Smooth muscle cell (in vitro differentiated cells): ENCODE measurements at regions not wholly inside any gene's neighbourhood (a gene's known extent, or its start where the extent isn't known, plus 50 kb on each side); places are given as distances from the start of the nearest gene placed in this dataset.

Experiments
- DNase-seq: peaks from one replicate; lab custom pipeline; 2025; ENCODE audit not compliant: unreplicated experiment; lab: John Stamatoyannopoulos, UW
- H2AFZ ChIP-seq: fragments of 200-600 bp; sonication (generic); 2 replicates; pipeline ENCODE4 v1.6.0; 2016; ENCODE audit warnings: antibody characterized with exemption, low read depth, mild to moderate bottlenecking
- H3F3A ChIP-seq: fragments of 200-600 bp; sonication (generic); 2 replicates; pipeline ENCODE4 v1.6.0; 2017; ENCODE audit warnings: antibody characterized with exemption, low read depth
- H3K27ac ChIP-seq: fragments of 200-600 bp; sonication (generic); 2 replicates; pipeline ENCODE4 v1.5.1; 2016; ENCODE audit warnings: low read depth, mild to moderate bottlenecking
- H3K27me3 ChIP-seq: fragments of 200-600 bp; sonication (generic); 2 replicates; pipeline ENCODE4 v1.6.1; 2016; ENCODE audit warnings: low read depth, mild to moderate bottlenecking
- H3K36me3 ChIP-seq: fragments of 200-600 bp; sonication (generic); 2 replicates; pipeline ENCODE4 v1.5.1; 2016; ENCODE audit warnings: low read depth
- H3K4me1 ChIP-seq: fragments of 200-600 bp; sonication (generic); 2 replicates; pipeline ENCODE4 v1.5.1; 2016; ENCODE audit warnings: low read depth
- H3K4me2 ChIP-seq: fragments of 200-600 bp; sonication (generic); 2 replicates; pipeline ENCODE4 v1.6.0; 2016; ENCODE audit warnings: mild to moderate bottlenecking
- H3K4me3 ChIP-seq: fragments of 200-600 bp; sonication (generic); 2 replicates; pipeline ENCODE4 v1.5.1; 2016; ENCODE audit warnings: mild to moderate bottlenecking
- H3K79me2 ChIP-seq: fragments of 200-600 bp; sonication (generic); 2 replicates; pipeline ENCODE4 v1.6.0; 2016; ENCODE audit warnings: low read depth, mild to moderate bottlenecking
- H3K9ac ChIP-seq: fragments of 200-600 bp; sonication (generic); 2 replicates; pipeline ENCODE4 v1.6.0; 2016; ENCODE audit warnings: low read depth
- H3K9me3 ChIP-seq: fragments of 200-600 bp; sonication (generic); replicated peaks from 2 replicates; pipeline ENCODE4 v1.5.1; 2016; ENCODE audit warnings: low read depth
- H4K20me1 ChIP-seq: fragments of 200-600 bp; sonication (generic); 2 replicates; pipeline ENCODE4 v1.6.0; 2016; ENCODE audit warnings: low read depth
- CTCF ChIP-seq: fragments of 200-600 bp; sonication (generic); IDR thresholded peaks from 2 replicates; pipeline ENCODE4 v1.5.1; 2017; ENCODE audit warnings: borderline replicate concordance, mild to moderate bottlenecking, antibody characterized with exemption; ENCODE audit not compliant: insufficient read depth, poor library complexity, severe bottlenecking
- WGBS: methylation state at CpG from one replicate; pipeline ENCODE4 v1.1.7; 2016; ENCODE audit warnings: low lambda C conversion rate; 5-methylcytosine and 5-hydroxymethylcytosine counted together

- Histone ChIP-seq H3K4me1 (no peaks in the 10 kb centered on the region), H3K36me3 (no peaks in the 10 kb centered on the region), H3K27me3 (no peaks in the 10 kb centered on the region), H3F3A (no peaks in the 10 kb centered on the region), H3K9me3 (no peaks in the 10 kb centered on the region), H3K4me2 (no peak overlapping the region), H4K20me1 (no peaks in the 10 kb centered on the region), H3K9ac (no peak overlapping the region), H3K79me2 (no peaks in the 10 kb centered on the region), H3K4me3 (no peak overlapping the region), H3K27ac (no peak overlapping the region), H2AFZ (no peak overlapping the region)
- DNase-seq = no peak
- WGBS = 91% methylated on average over 4 of the region's 4 CpGs
- no peak for TF ChIP-seq CTCF
These were observed 320.9 kb upstream of the CCDC179 start for GRCh38 chr11:23181022-23181807.

GRCh38 chr11:23192256-23192655, 332.0 kb upstream of the CCDC179 start:
- whole genome bisulfite sequencing = 87% methylated on average over 3 of the region's 3 CpGs
- no peak for DNase-seq
- Histone ChIP-seq H3K27me3 (no peaks in the 10 kb centered on the region), H3K4me3 (no peak overlapping the region), H3K9me3 (no peaks in the 10 kb centered on the region), H4K20me1 (no peaks in the 10 kb centered on the region), H3K4me1 (no peaks in the 10 kb centered on the region), H3K4me2 (no peak overlapping the region), H3K9ac (no peak overlapping the region), H3K27ac (no peak overlapping the region), H3K79me2 (no peaks in the 10 kb centered on the region), H3K36me3 (no peaks in the 10 kb centered on the region), H2AFZ (no peak overlapping the region), H3F3A (no peaks in the 10 kb centered on the region)
- no peak for TF ChIP-seq CTCF

GRCh38 chr11:23201936-23202522, 341.8 kb upstream of the CCDC179 start:
- no peak overlapping the region for H3K27ac ChIP-seq
- H3F3A ChIP-seq = no peaks in the 10 kb centered on the region
- H3K36me3 ChIP-seq = no peaks in the 10 kb centered on the region
- H2AFZ ChIP-seq = no peak overlapping the region
- H3K79me2 ChIP-seq = no peaks in the 10 kb centered on the region
- H3K4me1 ChIP-seq = no peaks in the 10 kb centered on the region
- DNase-seq = no peak
- no peak for TF ChIP-seq CTCF
- H4K20me1 ChIP-seq = no peaks in the 10 kb centered on the region
- H3K4me2 ChIP-seq = no peak overlapping the region
- no peak overlapping the region for H3K4me3 ChIP-seq
- H3K9ac ChIP-seq = no peak overlapping the region
- no peaks in the 10 kb centered on the region for H3K27me3 ChIP-seq
- H3K9me3 ChIP-seq = no peaks in the 10 kb centered on the region
- 66% methylated on average over 3 of the region's 3 CpGs for WGBS
